A673 (cell line): ENCODE measurements at regions not wholly inside any gene's neighbourhood (a gene's known extent, or its start where the extent isn't known, plus 50 kb on each side); places are given as distances from the start of the nearest gene placed in this dataset.

Experiments used
- BruUV-seq: library from RNA; stranded (reverse); fragments of 400-500 nt; replicated peaks from 2 replicates; lab custom pipeline; 2021; lab: Mats Ljungman, UMichigan
- CTCF ChIA-PET: fragments of 300-600 bp; sonication (Branson Sonifier 250); formaldehyde crosslinking; loops from one replicate; lab custom pipeline; 2022; ENCODE audit warnings: antibody characterized with exemption; lab: Charles Lee
- POLR2A ChIA-PET: fragments of 300-600 bp; sonication (Branson Sonifier 250); formaldehyde crosslinking; loops from one replicate; lab custom pipeline; 2022; ENCODE audit warnings: antibody characterized with exemption; ENCODE audit not compliant: low non-redundant PET; lab: Charles Lee
- DNase-seq: peaks from one replicate; pipeline ENCODE4 v3.0.0-alpha.2; 2015; ENCODE audit warnings: low spot score
- H3K27ac ChIP-seq: fragments of 200-600 bp; sonication (generic); 2 replicates; pipeline ENCODE4 v1.5.1; 2016; ENCODE audit warnings: mixed run types, low read depth, mild to moderate bottlenecking, mixed read lengths, antibody characterized with exemption, low read length; ENCODE audit not compliant: poor library complexity, severe bottlenecking
- H3K27me3 ChIP-seq: fragments of 200-600 bp; sonication (generic); replicated peaks from 2 replicates; pipeline ENCODE4 v1.6.1; 2017; ENCODE audit warnings: mixed run types, low read depth, mild to moderate bottlenecking, mixed read lengths, antibody characterized with exemption, low read length; ENCODE audit not compliant: insufficient read depth, poor library complexity
- H3K36me3 ChIP-seq: fragments of 200-600 bp; sonication (generic); 2 replicates; pipeline ENCODE4 v1.6.1; 2016; ENCODE audit warnings: mixed run types, mild to moderate bottlenecking, mixed read lengths, antibody characterized with exemption, low read length; ENCODE audit not compliant: insufficient read depth, poor library complexity, severe bottlenecking
- H3K4me1 ChIP-seq: fragments of 200-600 bp; sonication (generic); 2 replicates; pipeline ENCODE4 v1.6.1; 2017; ENCODE audit warnings: mixed run types, mild to moderate bottlenecking, mixed read lengths, antibody characterized with exemption, low read length; ENCODE audit not compliant: insufficient read depth, poor library complexity, severe bottlenecking
- H3K4me3 ChIP-seq: fragments of 200-600 bp; sonication (generic); 2 replicates; pipeline ENCODE4 v1.5.1; 2016; ENCODE audit warnings: low read depth, mixed run types, mild to moderate bottlenecking, mixed read lengths, low read length; ENCODE audit not compliant: poor library complexity, severe bottlenecking
- H3K9me3 ChIP-seq: fragments of 200-600 bp; sonication (generic); 2 replicates; pipeline ENCODE4 v1.6.1; 2016; ENCODE audit warnings: mixed run types, low read depth, mild to moderate bottlenecking, mixed read lengths, antibody characterized with exemption, low read length; ENCODE audit not compliant: poor library complexity, severe bottlenecking
- CTCF ChIP-seq: fragments of 300-800, 200-600 bp; sonication (generic); conservative IDR thresholded peaks from 2 replicates; pipeline ENCODE4 v1.5.1; 2017; ENCODE audit warnings: low read depth, mild to moderate bottlenecking, antibody characterized with exemption, low read length, moderate library complexity, mixed read lengths
- EZH2 ChIP-seq: fragments of 200-600 bp; sonication (generic); IDR thresholded peaks from 2 replicates; pipeline ENCODE4 v1.6.1; 2017; ENCODE audit warnings: borderline replicate concordance, low read depth, mild to moderate bottlenecking, mixed read lengths, antibody characterized with exemption, low read length; ENCODE audit not compliant: poor library complexity, severe bottlenecking
- intact Hi-C: fragments of 100-400 bp; cut with micrococcal nuclease; formaldehyde crosslinking; loops from one replicate; pipeline ENCODE4 v1.10.0; 2022; ENCODE audit not compliant: unreplicated experiment

DNA sequence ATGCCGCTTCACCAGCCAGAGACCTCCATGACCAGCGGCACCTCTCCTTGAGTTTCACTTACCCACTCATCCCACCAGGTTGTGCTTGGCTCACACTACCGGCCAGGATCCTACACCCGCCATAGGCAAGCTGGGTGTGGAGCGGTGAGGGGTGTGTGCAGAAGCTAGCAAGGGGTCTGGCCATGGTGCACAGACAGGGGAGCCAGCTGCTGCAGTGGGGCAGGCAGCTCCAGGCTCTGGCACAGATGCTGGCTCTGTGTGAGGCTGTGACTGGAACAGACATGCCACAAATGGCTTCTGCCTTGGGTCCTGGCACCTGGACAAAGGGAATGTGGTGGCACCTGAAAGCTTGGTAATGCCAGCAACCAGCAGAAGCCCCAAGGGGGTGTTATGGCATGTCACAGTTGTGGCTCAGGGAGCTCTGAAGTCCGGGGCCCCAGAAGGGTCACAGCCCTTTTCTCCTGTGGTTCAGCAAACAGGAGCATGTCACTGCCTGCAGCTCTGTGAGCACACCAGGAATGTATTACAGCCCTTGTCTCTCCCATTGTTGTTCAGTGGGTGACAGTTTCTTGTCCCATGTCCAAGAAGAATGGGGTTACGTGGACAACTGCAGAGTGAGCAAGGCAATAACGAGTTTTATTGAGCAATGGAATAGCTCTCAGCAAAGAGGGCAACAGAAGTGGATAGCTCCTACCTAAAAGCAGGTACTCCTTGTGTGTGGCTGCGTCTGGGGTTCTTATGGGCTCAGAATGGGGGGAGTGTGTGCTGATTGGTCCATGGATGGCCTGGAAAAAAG lies 2791.0 kb upstream of the PCDH20 start:
- ChIA-PET POLR2A (no interaction called here), CTCF (no interaction called here)
- TF ChIP-seq EZH2 (no peak), CTCF (no peak)
- Histone ChIP-seq H3K27me3 (no peaks in the 10 kb centered on the region), H3K9me3 (no peaks in the 10 kb centered on the region), H3K36me3 (no peaks in the 10 kb centered on the region), H3K4me1 (no peaks in the 10 kb centered on the region), H3K27ac (no peak overlapping the region), H3K4me3 (no peak overlapping the region)
- no TSS peak for BruUV-seq
- intact Hi-C loops = no loop called here
- DNase-seq = no peak

DNA sequence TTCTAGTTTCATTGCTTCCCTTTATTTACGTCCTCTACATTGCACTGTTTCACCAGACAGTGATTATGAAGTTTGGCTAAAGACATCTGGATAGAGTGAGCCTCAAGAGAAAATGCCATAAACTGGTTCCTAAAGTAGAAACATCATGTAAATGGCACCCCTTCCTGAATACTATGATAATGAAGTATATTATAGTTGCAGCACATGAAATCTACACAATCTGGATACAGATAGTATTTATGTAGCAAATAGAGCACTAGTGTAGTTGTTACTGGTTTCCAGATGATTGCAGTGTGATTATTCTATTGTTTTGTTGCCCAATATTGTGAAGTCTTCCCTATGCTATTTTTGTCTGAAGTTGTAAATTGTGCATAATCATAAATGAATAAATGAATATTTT lies 2786.9 kb upstream of the PCDH20 start:
- Histone ChIP-seq H3K4me3 (no peak overlapping the region), H3K36me3 (no peaks in the 10 kb centered on the region), H3K4me1 (no peaks in the 10 kb centered on the region), H3K9me3 (no peaks in the 10 kb centered on the region), H3K27me3 (no peaks in the 10 kb centered on the region), H3K27ac (no peak overlapping the region)
- intact Hi-C loops = no loop called here
- BruUV-seq = no TSS peak
- ChIA-PET POLR2A (no interaction called here), CTCF (no interaction called here)
- DNase-seq = no peak
- TF ChIP-seq EZH2 (no peak), CTCF (no peak)

- TF ChIP-seq EZH2 (no peak), CTCF (no peak)
- intact Hi-C loops = no loop called here
- Histone ChIP-seq H3K9me3 (no peaks in the 10 kb centered on the region), H3K4me1 (no peaks in the 10 kb centered on the region), H3K36me3 (no peaks in the 10 kb centered on the region), H3K27me3 (no peaks in the 10 kb centered on the region), H3K27ac (no peak overlapping the region), H3K4me3 (no peak overlapping the region)
- ChIA-PET POLR2A (no interaction called here), CTCF (no interaction called here)
- DNase-seq = no peak
- BruUV-seq = no TSS peak
Measured at GRCh38 chr13:64197232-64197631, 2781.6 kb upstream of the PCDH20 start.
